Brain microvascular endothelial cell (primary cell): ENCODE measurements at regions not wholly inside any gene's neighbourhood (a gene's known extent, or its start where the extent isn't known, plus 50 kb on each side); places are given as distances from the start of the nearest gene placed in this dataset.

Source experiments
- DNase-seq: peaks from one replicate; pipeline ENCODE4 v3.0.0-alpha.2; 2020
- H3K27ac ChIP-seq: fragments of 250-450 bp; sonication (Bioruptor Pico); 2 replicates; pipeline ENCODE4 v1.5.1; 2020; ENCODE audit warnings: mild to moderate bottlenecking, moderate library complexity
- H3K27me3 ChIP-seq: fragments of 250-450 bp; sonication (Bioruptor Pico); replicated peaks from 2 replicates; pipeline ENCODE4 v1.5.1; 2020; ENCODE audit warnings: mild to moderate bottlenecking
- H3K36me3 ChIP-seq: fragments of 250-450 bp; sonication (Bioruptor Pico); replicated peaks from 2 replicates; pipeline ENCODE4 v1.5.1; 2020; ENCODE audit warnings: mild to moderate bottlenecking
- H3K4me3 ChIP-seq: 2 replicates; pipeline ENCODE4 v1.5.1; 2011; ENCODE audit warnings: low read depth, mild to moderate bottlenecking, control low read depth, low read length, moderate library complexity
- in situ Hi-C: cut with HindIII; loops from 2 replicates; pipeline ENCODE4 v1.10.0; 2017; ENCODE audit warnings: low sequenced_read_pairs, low pct_ligation_motif_present
- TF ChIP-seq, protein P1 (sequence below): IDR thresholded peaks from 2 replicates; pipeline ENCODE4 v1.5.1; 2011; ENCODE audit warnings: low read depth, mild to moderate bottlenecking, moderate library complexity, low read length, control low read depth, inconsistent platforms; ENCODE audit errors: missing control alignments

DNA sequence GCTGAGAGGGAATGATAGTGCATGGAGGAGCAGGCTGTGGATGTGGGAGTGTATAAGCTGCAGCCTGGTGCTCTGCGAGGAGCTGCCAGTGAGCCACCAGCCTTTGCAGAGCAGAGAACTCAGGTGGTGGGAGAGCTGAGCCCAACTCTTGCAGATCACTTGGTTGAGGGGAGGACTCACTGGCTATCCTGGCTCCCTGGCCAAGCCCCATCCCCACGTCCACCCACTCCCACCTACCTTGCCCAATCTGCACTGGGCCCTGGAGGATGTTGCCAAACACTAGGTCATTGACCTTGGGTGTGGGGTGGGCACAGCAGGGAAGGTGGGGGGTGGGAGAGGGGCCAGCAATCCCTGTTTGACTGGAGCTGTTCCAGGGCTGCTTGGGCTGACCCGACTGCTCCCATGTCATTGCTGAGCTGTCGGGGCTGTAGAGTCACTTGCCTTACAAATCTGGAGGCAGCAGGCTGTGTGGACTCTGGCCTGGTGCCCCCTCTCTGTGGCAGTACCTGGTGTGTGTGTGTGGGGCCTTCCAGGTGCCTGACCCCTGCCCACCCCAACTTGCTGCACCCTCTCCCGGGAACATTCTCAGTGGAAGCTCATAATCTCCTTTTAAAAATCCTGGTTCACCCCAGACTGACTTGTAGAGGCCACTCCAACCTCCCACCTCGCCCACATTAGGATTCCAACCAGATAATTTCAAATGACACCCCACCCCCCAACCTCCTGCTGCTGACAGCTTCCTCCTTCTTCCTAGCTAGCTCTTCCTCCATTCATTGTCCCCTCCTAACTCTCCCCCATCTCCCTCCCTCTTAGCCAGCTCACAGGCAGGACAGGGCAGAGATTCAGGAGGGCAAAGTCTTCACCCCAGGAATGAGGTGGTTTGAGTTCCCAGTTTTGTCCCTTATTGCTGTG lies 162.3 kb downstream of the MRPL14 start:
- no peak for DNase-seq
- no peak overlapping the region for H3K4me3 ChIP-seq
- TF ChIP-seq, protein P1, sequence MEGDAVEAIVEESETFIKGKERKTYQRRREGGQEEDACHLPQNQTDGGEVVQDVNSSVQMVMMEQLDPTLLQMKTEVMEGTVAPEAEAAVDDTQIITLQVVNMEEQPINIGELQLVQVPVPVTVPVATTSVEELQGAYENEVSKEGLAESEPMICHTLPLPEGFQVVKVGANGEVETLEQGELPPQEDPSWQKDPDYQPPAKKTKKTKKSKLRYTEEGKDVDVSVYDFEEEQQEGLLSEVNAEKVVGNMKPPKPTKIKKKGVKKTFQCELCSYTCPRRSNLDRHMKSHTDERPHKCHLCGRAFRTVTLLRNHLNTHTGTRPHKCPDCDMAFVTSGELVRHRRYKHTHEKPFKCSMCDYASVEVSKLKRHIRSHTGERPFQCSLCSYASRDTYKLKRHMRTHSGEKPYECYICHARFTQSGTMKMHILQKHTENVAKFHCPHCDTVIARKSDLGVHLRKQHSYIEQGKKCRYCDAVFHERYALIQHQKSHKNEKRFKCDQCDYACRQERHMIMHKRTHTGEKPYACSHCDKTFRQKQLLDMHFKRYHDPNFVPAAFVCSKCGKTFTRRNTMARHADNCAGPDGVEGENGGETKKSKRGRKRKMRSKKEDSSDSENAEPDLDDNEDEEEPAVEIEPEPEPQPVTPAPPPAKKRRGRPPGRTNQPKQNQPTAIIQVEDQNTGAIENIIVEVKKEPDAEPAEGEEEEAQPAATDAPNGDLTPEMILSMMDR: no peak
- H3K27me3 ChIP-seq: no peaks in the 10 kb centered on the region
- H3K36me3 ChIP-seq: no peaks in the 10 kb centered on the region
- no peak overlapping the region for H3K27ac ChIP-seq
- in situ Hi-C loops: no loop called here

DNA sequence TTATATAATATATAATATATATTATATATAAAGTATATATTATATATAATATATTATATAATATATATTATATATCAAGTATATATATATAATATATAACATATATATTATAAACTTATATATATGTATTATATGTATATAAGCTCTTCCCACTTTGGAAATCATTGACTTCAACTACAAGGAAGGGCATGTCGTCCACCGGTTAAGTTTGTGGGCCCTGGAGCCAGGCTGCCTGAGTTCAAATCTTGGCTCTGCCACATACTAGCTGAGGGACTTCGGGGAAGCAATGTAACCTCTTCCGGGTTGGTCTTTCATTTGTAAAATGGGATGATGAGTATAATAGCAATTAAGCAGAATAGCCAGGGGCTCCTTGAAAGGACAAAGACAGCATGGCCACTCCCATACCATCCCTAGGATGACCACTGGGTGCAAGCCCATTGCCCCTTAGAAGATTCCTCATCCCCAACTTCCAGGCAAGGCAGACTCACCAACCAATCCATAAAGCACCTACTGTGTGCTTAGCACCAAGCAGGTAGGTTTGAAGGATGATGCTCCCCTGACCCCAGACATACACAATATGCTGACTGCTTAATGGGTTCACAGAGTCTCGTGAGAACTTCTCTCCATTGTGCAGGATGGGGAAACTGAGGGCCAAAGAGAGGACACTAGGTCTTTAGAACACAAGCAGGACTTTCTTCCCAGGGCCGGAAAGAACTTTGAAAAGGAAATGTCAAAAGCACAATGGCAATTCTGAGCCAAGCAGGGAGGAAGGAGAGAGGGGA lies 163.2 kb downstream of the MRPL14 start:
- no peak overlapping the region for H3K27ac ChIP-seq
- no peak for DNase-seq
- in situ Hi-C loops: no loop called here

DNA sequence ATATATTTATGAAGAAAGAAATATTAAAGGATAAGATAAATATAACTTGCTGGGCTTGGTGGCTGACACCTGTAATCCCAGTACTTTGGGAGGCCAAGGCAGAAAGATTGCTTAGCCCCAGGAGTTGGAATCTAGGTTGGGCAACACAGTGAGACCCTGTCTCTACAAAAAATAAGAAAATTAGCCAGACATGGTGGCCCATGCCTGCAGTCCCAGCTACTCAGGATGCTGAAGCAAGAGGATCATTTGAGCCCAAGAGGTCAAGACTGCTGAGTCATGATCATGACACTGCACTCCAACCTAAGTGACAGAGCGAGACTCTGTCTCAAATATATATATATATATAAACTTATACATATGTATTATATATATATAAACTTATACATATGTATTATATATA lies 164.0 kb downstream of the MRPL14 start:
- no peaks in the 10 kb centered on the region for H3K27me3 ChIP-seq

More for the DNA sequence above, 163.2 kb downstream of the MRPL14 start:
- no peak overlapping the region for H3K4me3 ChIP-seq
- H3K27me3 ChIP-seq: no peaks in the 10 kb centered on the region
- TF ChIP-seq, protein P1: no peak
- H3K36me3 ChIP-seq: no peaks in the 10 kb centered on the region

DNA sequence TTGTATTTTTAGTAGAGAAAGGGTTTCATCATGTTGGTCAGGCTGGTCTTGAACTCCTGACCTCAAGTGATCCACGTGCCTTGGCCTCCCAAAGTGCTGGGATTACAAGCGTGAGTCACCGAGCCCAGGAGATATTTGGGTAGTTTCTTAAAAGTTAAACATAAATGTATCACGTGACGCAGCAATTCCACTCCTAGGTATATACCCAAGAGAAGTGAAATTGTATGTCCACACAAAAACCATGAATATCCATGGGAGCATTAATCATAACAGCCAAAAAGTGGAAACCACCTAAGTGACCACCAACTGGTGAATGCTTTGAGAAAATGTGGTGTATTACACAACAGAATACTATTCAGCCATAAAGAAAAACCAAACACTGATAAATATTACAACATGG lies 164.8 kb downstream of the MRPL14 start:
- Histone ChIP-seq H3K27me3 (no peaks in the 10 kb centered on the region), H3K4me3 (no peak overlapping the region), H3K36me3 (no peaks in the 10 kb centered on the region), H3K27ac (no peak overlapping the region)
- DNase-seq: no peak
- in situ Hi-C loops: no loop called here
- TF ChIP-seq, protein P1: no peak

More for the DNA sequence above, 164.0 kb downstream of the MRPL14 start:
- no peak for DNase-seq
- Histone ChIP-seq H3K36me3 (no peaks in the 10 kb centered on the region), H3K4me3 (no peak overlapping the region), H3K27ac (no peak overlapping the region)
- in situ Hi-C loops: no loop called here
- TF ChIP-seq, protein P1: no peak

DNA sequence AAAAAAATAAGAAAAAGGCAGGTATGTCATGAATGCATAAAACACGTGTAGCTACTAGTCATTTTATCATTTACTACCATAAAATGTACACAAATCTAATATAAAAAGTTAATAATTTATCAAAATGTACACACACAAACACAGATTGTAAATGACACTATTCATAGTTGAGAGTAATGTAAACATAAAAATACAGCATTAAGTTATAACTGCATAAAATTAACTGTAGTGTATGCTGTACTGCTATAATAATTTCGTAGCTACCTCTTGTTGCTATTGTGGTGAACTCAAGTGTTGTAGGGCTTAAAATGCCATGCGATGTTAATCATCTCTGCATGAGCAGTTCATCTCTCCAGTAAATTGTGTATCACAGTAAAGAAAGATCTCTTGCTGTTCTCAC lies 170.0 kb downstream of the MRPL14 start:
- Histone ChIP-seq H3K36me3 (no peaks in the 10 kb centered on the region), H3K27me3 (no peaks in the 10 kb centered on the region), H3K27ac (no peak overlapping the region), H3K4me3 (no peak overlapping the region)
- TF ChIP-seq, protein P1: no peak
- in situ Hi-C loops: no loop called here
- no peak for DNase-seq
